GM12874 (cell line): ENCODE measurements at regions not wholly inside any gene's neighbourhood (a gene's known extent, or its start where the extent isn't known, plus 50 kb on each side); places are given as distances from the start of the nearest gene placed in this dataset.

ENCODE experiments used
- CTCF ChIP-seq: IDR thresholded peaks from 2 replicates; pipeline ENCODE4 v1.5.1; 2011; ENCODE audit warnings: low read depth, mild to moderate bottlenecking, control low read depth, low read length, moderate library complexity; ENCODE audit not compliant: insufficient read depth

DNA sequence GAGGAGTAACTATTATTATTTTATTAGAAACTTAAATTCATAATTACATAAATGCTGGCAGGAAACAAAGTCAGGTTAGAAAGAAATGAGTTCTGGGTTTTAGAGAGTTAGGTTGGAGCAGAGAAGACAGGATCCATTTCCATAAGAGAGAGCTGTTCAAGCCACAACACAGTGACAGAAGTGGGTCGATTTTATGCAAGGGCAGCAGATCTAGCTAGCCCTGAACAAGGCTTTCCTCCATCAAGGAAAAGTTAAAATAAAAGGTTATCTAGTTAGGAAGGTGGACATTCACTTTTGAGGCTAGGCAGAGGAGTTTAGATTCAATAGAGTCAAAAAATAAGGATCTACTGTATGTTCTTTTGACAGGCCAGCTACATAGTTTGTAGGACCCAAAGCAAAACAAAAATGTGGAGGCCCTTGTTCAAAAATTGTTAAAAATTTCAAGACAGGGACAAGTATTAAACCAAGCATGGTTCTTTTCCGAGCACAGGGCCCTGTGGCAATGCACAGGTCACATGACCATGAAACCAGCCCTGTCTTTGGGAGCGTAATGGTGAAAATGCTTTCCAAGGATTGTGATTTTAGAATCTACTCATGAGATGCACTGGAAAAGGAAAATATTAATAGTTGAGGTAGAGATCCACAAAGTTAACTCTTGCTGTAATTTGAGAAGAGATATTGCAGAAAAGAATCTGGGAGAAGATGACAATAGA lies 91.2 kb upstream of the CREB1 start:
- no peak for TF ChIP-seq CTCF

DNA sequence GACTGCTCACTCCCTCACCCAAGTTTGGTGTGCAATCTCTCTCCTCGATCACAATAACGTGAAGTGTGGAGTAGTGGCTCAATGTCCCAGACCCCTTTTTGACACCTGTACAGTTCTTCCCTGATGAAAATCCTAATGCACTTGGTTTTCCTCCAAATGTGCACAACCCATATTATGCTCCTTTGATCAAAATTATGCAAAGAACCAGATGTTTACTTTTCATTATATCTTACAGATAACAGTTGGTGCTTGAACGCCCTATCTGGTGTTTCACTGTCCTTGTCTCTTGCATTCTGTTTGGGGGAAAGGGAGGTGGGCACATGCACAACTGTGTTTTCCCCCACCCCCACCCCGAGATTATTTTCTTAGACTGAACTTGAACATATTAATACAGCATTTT lies 85.0 kb upstream of the CREB1 start:
- TF ChIP-seq CTCF = no peak

GRCh38 chr2:207446653-207447052 lies 83.1 kb upstream of the CREB1 start:
- TF ChIP-seq CTCF = no peak

DNA sequence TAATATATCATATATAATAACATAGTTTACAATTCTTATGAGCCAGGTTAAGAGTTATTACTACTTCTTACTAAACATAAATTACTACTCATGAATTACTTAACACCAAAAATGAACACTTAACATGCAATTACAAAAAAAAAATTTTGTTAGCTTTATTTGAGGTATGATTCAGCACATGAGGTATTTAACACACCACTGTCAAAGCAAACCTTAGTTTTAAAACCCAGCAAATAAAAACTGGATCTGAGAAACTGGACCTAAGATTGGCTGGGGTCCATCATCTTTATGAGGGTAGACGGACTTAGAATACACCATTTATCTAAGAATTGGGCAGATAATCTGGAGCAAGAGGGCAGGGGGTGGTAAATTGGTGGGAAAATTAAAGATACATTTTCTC lies 81.8 kb upstream of the CREB1 start:
- no peak for TF ChIP-seq CTCF

- no peak for TF ChIP-seq CTCF
These were observed 80.1 kb upstream of the CREB1 start for GRCh38 chr2:207449642-207450165.

DNA sequence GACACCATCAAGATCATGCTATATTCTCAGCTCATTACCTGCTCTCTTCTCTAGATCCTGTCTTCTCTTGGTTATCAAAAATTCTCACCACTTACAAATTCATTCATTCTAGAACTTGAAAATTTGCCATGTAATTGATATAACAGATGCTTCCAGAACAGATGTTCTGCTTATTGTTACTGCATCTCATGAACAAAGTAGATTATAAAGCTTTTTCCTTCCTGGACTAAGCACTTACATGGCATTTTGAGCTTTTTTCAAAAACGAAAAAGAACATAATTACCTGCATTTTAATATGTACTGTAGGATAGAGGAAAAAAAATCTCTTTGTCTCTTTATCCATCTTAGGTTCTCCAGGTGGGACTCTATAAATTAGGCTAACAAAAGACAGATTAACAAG lies 79.6 kb upstream of the CREB1 start:
- no peak for TF ChIP-seq CTCF

DNA sequence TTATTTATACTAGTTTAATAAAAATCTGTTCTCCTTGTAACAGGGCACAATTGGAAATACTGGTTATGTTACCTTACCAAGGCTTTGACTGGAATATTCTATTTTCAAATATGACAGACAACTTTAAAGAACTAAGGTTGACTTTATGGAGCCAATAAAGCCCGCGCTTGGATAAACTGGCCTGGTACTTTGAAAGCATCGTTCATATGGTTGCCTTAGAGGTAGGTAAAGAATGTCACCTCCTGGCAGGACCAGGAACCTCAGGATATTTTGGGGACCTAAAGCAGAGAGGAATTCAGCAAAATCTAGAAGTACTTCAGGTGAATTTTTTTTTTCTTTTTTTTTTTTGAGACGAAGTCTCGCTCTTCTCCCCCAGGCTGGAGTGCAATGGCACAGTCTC lies 71.2 kb upstream of the CREB1 start:
- TF ChIP-seq CTCF = no peak
